Cardiac septum (tissue), 1 donor: ENCODE measurements at regions not wholly inside any gene's neighbourhood (a gene's known extent, or its start where the extent isn't known, plus 50 kb on each side); places are given as distances from the start of the nearest gene placed in this dataset.
"Not testable (repeated sequence)": the region's sequence is repeated elsewhere in the genome, so short reads cannot be mapped to it uniquely, and the experiment has no call there.

Experiments used
- DNase-seq: peaks from one replicate; pipeline ENCODE4 v3.0.0-alpha.2; 2020; ENCODE audit warnings: low spot score
- intact Hi-C: fragments of 100-400 bp; cut with DNase I; formaldehyde crosslinking; loops from one replicate; pipeline ENCODE4 v1.14.0; 2022
- donor health status: DM: no; HTN: no; CAD: no.

- intact Hi-C loops = loop anchor here (5.0 kb wide), 1 partner anchor 297 kb away; no protein-coding TSS in a partner anchor
Observed at GRCh38 chr6:163714179-163714578, 299.7 kb downstream of the QKI start.

DNA sequence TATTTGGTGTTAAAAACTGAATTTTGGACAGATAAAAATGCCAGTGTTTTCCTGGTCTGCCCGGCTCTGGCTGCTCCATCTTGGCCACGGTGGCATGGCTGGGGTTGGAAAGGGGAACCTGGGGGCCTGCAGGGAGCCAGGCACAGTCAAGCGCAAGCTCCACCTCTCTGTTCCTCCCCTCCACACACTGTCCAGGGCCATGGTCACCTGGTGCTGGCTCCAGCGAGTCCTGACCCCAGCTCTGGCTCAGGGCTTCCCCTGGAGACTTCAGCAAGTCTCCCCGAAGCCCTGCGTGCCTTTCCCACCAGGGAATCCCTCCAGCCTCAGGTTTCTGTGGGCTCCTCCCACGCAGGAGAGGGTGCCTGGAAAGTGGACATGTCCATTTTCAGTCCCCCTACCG, 298.5 kb downstream of the QKI start:
- no peak for DNase-seq
- intact Hi-C loops = loop anchor here (5.0 kb wide), 1 partner anchor 296 kb away; no protein-coding TSS in a partner anchor

More at GRCh38 chr6:163714179-163714578, 299.7 kb downstream of the QKI start:
- DNase-seq = no peak

- intact Hi-C loops = loop anchor here (5.0 kb wide), 1 partner anchor 295 kb away; no protein-coding TSS in a partner anchor
- no peak for DNase-seq
Observed at GRCh38 chr6:163712566-163712961, 298.0 kb downstream of the QKI start.

- DNase-seq = peak; percentile 83
- intact Hi-C loops = loop anchor here (5.0 kb wide), 1 partner anchor 295 kb away; no protein-coding TSS in a partner anchor
Observed at GRCh38 chr6:163711615-163712565, 297.4 kb downstream of the QKI start.

- intact Hi-C loops = loop anchor here (5.0 kb wide), 1 partner anchor 294 kb away; no protein-coding TSS in a partner anchor
- DNase-seq = no peak
Observed at GRCh38 chr6:163710532-163711470, 296.3 kb downstream of the QKI start.

DNA sequence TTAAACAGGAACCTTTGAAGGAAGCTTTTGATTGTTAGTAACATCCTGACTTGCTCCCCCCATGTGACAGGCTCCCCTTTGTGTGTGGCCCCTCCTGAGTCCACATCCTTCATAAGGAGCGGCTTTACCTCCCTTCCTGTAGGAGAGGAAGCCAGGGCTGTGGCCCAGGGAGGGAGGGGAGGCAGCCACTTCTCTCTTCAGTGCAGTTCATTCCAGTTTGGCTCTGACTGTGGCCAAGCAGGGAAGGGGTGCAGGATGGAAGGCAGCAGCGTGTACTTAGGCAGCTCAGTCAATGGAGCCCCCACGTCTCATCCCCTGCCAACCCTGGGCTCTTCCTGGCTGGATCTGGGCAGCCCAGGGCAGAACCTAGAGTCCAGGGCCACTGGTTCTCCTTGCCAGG, 295.2 kb downstream of the QKI start:
- no peak for DNase-seq
- intact Hi-C loops = loop anchor here (5.0 kb wide), 1 partner anchor 292 kb away; no protein-coding TSS in a partner anchor

- intact Hi-C loops = no loop called here
- no peak for DNase-seq
Observed at GRCh38 chr6:163709255-163709654, 294.7 kb downstream of the QKI start.

- intact Hi-C loops = no loop called here
- DNase-seq = no peak
Observed at GRCh38 chr6:163708466-163708865, 293.9 kb downstream of the QKI start.

GRCh38 chr6:163707387-163708355, 293.2 kb downstream of the QKI start:
- no peak for DNase-seq
- intact Hi-C loops = no loop called here

DNA sequence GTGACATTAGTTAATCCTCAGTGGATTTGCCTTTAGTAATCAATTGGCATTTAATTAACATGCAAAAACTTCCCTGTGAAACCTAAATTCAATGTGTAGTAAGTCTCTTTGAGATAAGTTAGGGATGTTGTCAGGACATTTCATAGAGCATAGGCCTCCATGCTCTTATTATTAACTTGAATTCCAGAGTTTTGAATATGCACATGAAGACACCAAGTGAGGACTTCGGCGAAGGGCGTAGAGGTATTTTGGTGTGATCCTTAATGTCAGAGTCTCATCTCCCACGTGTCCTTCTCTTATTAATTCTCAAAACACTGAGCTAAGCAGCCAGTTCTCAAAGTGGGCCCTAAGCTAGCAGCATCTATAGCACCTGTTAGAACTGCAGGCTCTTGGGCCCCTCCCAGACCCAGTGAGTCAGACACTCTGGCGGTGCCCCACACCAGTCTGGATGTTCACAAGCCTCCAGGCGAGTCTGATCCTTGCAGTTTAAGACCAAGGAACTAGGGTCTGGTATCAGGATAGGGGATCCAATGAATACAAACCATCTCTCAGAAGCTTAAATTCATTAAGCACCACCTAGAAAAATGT, 292.1 kb downstream of the QKI start:
- intact Hi-C loops = no loop called here
- no peak for DNase-seq

GRCh38 chr6:163705923-163706322, 291.4 kb downstream of the QKI start:
- no peak for DNase-seq
- intact Hi-C loops = no loop called here

GRCh38 chr6:163702736-163703135, 288.2 kb downstream of the QKI start:
- intact Hi-C loops = no loop called here
- DNase-seq = no peak

DNA sequence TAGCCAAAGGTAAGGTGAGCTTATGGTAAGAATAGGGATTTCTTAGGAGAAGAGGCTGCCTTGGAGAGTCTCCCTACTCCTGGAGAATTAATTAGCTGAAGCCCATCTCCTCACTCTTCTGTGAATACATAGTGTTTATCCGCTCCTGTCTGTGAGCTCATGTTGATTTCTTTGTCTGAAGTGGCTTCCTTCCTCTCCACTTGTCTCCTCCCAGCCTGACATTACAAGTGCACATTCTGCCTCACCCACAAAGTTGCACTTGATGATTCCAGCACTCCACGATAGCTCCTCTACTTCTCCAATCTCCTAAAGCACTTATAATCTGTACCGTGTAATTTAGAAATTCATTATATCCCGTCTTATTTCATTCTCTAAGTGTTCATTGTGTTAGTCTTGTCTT, 287.2 kb downstream of the QKI start:
- intact Hi-C loops = no loop called here
- DNase-seq = no peak

- DNase-seq = no peak
- intact Hi-C loops = no loop called here
Observed at GRCh38 chr6:163698086-163698485, 283.6 kb downstream of the QKI start.

DNA sequence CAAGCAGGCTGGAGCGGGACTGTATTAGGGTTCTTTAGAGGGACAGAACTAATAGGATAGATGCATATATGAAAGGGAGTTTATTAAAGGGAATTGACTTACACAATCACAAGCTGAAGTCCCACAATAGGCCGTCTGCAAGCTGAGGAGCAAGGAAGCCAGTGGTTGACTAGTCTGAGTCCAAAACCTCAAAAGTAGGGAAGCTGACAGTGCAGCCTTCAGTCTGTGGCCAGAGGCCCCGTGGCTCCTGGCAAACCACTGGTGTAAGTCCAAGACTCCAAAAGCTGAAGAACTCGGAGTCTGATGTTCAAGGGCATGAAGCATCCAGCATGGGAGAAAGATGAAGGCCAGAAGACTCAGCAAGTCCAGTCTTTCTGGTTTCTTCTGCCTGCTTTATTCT, 281.8 kb downstream of the QKI start:
- intact Hi-C loops, DNase-seq: not testable (repeated sequence)

DNA sequence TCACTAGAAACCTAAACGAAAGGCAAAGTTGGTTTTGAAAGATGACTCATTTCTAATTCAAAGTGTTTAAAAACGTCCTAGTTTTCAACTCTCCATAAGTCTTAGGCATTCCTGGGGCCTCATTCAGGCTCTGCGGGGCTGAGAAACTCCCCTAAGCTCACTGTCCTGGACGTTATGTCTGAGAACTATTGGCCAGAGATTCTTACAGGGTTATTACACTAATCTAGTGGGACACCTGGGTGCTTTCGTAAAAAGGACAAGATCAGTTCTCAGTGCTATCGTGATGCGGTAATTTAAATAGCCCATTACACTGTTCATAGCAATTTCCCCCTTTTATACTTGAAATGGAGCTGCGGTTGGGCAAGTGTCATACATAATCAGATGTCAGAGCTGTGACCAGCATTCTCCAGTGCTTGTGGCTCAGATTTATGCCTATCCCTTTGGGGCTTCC, 280.9 kb downstream of the QKI start:
- intact Hi-C loops = no loop called here

GRCh38 chr6:163694988-163695398, 280.5 kb downstream of the QKI start:
- no peak for DNase-seq
- intact Hi-C loops = no loop called here

More for the DNA sequence above, 280.9 kb downstream of the QKI start:
- DNase-seq = no peak

DNA sequence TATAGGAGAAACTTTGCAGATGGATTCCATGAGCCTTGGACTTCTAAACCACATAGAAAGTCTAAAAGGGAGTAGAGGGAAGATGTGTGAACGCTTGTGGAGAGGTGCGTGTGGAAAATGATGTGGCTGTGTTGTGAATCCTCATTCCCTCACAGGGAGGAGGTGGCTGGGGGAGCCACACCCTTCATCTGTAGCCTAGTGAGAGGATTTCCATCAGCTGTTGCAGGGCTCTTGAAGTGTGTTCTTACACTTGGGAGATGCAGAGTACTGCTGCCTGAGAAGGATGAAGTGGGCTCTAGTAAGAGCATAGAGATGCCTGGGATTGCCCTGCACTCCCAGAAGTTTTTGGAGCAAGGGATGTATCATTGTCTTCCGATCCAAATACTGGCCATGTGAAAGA, 279.6 kb downstream of the QKI start:
- no peak for DNase-seq
- intact Hi-C loops = no loop called here
